ENCODE measurements at regions not wholly inside any gene's neighbourhood (a gene's known extent, or its start where the extent isn't known, plus 50 kb on each side); places are given as distances from the start of the nearest gene placed in this dataset.
A peak's percentile ranks its signal among the peaks of the same experiment; 100 is the strongest.

- no peak for DNase-seq
These were observed 230.3 kb upstream of the ESRRG start for GRCh38 chr1:216953495-216953894.

DNA sequence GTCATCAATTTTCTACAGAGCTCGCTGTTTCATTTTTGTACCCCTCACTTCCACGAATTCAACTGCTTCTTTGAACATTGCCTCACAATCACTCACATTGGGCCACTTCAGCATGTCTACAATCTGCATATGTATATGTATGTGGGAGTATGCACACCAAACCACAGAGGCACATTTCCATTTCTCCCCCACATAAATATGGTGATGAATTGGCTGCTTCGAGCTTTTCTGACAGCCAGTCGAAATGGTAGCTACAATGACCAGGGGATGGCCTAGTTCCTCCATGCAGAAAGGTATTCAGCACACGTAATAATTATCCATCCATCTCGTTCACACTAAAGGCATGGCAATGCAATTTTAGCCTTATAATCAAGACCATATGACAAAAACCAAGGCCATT is 229.6 kb upstream of the ESRRG start:
- no peak for DNase-seq

DNA sequence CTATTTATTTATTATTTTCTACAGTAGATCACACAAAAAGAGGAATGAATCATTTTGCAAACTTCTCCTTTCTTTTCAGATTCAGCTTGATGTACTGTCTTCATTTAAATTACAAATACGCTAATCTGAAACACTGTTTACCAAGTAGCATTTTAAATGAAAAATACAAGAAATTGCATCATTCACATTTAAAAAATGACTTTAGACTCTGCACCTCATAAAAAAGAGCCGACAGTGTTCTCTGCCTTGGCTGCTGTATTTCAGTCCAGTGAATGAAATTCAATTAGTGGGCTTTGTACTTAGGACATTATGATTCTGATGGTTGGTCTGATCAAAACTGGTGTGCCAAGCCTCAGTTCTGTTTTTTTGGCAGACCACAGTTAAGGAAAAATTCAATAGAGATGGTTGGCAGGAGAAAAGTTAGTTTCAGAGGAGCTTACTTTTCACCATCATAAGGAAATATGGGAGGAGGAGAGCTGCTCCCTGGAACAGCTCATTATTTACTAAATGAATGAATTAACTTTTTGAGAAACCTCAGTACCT is 222.4 kb upstream of the ESRRG start:
- no peak for DNase-seq

DNA sequence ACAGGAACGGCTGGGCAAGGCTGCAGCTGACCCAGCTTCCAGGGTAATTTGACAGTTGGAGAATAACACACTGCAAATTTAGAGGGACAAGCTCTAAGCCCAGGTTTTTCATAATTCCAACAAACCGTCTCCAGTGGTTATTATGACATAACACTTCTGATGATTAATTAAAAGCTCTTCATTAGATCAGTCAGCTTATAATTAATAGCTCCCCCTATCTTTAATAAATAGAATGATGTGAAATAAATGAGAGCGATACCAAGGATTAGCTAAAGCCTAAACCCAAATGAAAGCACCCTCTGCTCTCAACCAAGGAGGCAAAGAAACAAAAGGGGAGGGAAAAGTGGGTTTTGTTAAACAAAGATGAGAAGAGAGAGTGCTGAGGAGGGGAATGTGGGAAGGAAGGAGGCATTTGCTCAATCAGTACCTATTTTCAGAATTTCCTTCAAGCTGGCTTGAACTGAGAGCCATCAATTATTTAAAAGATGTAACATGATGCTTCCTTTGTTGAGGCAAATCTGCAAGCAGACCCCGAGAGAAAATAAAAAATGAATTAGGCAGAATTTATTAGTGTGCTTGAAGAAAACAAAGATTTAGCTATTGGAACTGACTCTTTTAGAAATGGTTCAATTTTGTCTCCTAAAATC is 221.8 kb upstream of the ESRRG start:
- no peak for DNase-seq

- no peak for DNase-seq
These were observed 214.3 kb upstream of the ESRRG start for GRCh38 chr1:216937491-216937890.

DNA sequence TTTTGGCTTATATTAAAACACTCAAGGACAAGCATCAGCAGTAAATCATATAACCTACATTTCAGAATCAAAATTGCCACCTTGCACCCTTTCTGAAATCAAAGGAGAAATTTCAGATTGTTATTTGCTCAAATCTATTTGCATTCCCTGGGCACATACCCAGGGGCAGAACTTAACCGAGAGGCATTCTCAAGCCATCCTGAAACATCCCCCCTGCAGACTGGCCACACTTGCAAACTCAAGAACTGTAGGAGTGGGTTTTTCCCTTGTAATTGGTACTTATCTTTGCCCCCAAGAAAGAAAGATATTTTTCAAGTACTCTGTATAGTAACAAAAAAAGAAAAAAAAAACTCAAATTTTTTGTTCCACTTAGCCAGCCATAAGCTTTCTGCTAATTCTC is 213.6 kb upstream of the ESRRG start:
- DNase-seq: no peak

DNA sequence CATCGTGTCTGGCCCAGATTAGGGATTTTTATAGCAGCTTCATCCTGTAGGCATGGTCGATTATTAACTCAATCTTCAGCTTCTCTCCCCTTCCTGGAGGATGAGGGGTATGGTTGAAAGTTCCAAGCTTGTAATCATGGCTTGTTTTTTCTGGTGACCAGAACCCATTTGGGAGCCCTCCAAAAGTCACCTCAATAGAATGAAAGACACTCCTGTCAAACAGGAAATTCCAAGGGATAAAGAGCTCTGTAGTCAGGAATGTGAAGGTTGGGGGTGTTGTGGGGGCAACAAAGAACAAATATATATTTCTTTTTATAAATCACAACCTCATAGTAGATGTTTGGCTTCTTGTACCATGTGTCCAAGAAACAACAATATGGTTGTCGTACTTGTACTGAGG is 212.7 kb upstream of the ESRRG start:
- DNase-seq: no peak

DNA sequence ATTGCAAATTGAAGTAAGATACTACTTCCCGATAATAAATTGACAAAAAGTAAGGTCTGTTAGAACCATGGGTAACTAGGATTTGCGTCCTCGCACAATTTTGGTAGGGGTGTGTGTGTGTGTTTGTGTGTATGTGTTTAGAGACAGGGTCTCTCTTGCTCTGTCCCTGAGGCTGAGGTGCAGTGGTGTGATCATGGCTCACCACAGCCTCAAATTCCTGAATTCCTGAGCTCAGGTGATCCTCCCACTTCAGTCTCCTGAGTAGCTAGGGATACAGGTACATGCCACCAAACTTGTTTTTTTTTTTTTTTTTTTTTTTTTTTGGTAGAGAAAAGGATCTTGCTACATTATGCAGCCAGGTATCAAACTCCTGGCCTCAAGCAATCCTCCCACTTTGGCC is 209.2 kb upstream of the ESRRG start:
- DNase-seq: no peak

DNA sequence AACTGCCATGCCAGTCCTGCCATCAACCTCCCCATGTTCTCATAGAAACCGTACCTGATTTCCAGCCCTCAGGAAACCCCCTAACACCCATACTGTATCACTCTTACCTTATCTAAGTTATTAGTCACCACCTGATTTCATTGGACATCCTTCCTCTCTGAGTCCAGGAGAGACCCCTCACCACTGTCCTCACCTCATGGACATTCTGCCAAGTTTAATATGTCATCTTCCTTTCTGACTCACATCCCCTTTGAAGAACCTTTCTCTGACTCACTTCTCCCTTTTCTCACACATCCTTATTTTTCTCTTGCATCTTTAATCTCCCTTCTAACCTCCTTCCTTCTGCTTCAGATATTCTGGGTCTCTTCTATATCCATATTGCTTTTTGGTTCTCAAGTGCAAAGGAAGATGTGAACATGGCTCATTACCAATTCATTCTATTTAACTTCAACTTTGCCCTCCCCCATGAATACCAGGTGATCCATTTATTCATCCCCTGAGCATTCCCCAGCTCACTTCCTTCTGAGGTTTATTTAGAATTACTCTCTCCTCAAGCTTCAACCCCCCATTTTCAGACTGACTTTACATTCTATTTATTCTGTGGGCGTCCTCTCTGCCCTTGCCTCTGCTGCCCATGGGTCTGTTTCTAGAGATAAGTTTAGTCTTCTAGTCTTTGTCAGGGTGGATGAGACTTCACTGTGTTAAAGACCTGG is 206.8 kb upstream of the ESRRG start:
- DNase-seq: no peak

DNA sequence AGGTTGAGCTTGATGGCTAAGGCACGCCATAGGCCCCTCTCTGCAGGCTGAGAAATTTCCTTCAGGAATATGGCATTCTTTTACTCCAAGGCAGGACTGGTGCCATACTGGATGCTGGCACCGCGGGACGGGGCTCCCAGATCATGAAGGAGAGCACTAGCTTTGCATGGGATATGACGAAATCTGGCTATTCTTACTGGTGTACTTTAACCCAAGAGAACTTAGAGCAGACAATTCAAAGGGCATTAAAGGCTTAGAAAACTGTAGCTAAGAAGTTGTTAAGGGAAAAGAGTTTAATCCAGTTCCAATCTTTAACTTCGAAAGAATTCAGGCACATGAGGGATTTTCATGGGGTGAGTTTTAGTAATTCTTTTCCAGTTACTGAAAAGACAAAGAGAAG is 204.4 kb upstream of the ESRRG start:
- no peak for DNase-seq

DNA sequence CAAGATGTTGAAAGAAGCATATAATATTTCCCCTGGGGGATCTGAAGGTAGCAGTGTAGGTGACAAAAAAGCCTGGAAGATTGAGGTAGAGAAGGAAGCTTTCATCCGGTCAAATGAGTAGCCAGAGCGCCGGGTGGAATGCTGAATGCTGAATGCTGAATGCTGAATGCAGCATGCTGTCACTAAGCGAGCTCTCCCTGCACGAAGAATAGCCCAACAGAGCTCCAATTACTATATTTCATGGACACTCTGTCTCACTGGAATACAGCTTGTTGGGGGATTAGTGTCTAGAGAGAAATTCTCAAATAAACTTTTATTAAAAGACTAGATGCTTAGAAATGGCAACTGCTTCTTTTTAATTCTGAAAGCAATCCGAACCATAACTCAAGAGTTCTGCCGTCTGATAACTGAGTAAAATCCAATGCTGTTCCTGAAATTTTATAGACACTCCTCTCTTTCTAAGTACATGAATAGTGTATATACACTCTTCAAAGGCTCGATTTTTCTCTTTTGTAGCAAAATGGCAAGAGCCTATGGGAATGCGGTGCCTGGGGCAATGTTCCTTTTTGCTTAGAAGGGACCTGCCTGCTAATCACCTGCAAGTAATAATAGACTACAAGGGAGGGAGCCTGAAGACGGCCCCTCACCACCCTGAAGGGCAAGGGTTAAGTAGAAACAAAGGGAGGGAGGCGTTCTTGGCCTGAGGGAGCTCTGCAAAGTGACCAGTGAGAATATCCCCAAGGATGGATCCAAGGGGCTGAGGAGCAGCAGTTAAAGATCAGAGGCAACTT is 203.7 kb upstream of the ESRRG start:
- no peak for DNase-seq

- DNase-seq: no peak
These were observed 202.9 kb upstream of the ESRRG start for GRCh38 chr1:216925962-216926625.

DNA sequence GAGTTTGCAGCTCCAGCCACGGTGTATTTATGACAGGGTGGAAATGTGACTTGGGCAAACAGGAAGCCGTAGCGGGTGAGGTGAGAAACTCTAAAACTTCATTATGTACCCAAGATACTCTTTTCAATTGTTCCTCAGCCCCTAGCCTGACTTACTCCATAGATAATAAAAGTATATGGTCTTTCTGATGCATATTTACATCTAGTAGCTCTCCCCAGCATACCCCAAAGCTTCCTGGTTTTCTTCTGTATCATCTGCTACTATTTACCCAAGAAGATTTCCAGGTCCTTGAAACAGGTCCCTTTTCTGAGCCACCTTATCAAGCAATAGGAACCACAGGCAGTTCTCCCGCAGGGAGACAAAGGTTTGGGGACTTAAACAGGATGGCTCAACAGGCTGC is 201.5 kb upstream of the ESRRG start:
- DNase-seq: no peak

DNA sequence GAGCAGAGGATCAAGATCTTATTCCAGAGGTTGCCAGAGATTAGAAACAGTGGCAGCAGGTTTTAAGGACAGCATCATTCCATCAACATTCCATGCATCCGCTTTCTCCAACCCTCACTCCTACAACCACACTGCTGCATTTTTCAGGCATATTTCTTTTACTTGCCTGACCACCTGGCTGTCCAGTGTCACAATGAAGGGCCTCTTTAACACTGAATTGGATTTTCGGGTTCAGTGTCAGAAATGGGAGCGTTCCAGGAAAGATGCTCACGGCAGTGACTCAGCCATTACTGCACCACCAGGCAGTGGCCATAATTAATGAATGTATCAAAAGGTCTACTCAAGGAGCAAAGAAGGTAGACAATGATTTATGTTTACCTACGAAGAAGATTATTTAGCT is 200.4 kb upstream of the ESRRG start:
- DNase-seq: no peak

DNA sequence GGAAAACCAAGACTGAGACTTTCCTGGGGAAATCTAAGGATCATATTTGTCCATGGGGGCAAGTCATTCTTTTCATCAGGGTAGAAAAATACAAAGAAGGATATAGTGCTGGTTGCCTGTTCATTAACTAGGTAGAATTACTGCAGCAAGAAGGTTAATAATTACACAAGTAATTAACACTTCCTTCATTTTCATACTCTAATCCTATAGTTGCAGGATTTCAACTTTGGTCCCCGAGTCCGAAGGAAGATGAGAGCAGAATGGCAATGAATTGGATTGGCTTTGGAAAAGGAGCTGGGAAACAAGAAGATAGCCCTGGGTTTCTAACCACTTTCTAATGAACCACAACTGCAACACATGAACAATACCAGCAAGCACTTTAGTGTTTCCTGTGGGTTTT is 199.2 kb upstream of the ESRRG start:
- DNase-seq: no peak

- no peak for DNase-seq
These were observed 198.6 kb upstream of the ESRRG start for GRCh38 chr1:216921866-216922265.

- DNase-seq: peak; percentile 79 to 80
These were observed 196.1 kb upstream of the ESRRG start for GRCh38 chr1:216919060-216919970.

DNA sequence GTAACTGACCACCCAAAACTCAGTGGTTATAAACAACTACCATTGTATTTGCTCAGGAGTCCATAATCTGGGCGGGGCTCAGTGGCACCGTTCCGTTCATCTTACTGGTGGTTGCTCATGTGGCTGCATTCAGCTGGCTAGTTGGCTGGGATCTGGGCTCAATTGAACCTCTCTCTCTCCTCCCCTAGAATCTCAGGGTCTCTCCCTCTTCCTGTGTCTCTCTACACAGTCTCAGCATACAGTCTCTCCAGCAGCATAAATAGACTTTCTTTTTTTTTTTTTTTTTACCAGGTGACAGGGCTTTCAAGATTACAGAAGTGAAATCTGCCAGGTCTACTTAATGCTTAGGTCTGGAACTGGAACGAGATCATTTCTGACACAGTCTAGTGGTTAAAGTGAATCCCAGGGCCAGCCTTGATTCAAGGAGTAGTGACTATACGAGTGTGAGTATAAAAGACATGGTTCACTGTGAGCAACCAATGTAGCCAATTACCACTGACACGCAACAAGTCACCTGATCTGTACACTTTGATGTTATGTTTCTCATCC is 193.7 kb upstream of the ESRRG start:
- DNase-seq: no peak

GRCh38 chr1:216914974-216915373 is 191.7 kb upstream of the ESRRG start:
- no peak for DNase-seq

DNA sequence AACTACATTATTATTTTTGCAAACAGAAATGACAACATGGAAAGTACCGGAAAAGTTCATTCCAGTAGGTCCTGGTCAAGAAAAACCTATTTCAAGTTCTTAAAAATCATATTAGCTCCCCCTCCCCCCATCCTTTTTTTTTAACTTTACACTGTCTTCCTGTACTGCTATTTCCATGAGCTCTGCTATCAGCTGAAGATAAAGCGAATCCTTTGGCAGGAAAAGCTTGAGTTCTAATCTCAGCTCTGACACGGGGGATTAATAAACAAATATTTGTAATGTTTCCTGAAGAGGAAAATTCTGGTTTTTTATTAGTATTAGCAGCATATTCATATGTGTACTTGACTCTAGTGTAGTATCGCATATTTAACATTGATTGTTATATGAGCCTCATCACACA is 190.7 kb upstream of the ESRRG start:
- no peak for DNase-seq

DNA sequence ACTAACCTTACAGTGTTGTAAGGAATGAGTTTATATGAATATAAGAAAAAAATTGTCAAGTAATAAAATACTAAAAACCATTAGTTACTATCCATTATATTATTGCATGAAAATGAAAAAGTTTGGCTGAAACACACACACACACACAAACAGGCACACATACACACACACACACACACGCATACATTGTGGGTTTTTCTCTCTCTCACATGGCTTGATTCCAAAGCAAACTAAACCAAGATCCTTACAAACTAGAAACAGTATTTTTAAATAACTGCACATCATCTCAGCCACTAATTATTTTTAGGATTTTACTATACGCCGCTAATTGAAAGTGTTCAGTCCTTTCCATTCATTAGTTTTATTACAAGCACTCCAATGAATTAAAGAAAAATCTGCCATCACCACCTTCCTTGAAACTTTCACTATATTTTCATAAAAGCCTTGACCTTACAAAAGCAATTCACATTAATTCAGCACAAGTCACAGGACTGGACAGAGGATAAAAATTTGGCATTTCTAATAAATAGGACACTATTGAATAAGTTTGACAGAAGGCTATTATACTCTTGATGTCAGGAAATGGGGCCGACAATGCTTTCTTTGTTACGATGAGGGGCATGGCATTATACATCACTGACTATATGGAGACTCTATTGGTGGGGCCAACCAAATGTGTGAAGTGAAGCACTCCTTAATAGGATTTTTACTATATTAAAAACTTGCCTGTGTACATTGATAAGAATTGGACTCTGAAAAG is 187.0 kb upstream of the ESRRG start:
- no peak for DNase-seq
